ENCODE measurements at regions not wholly inside any gene's neighbourhood (a gene's known extent, or its start where the extent isn't known, plus 50 kb on each side); places are given as distances from the start of the nearest gene placed in this dataset.

- no peak for TF ChIP-seq CTCF (IDR thresholded peaks at IDR 0.05)
- TF ChIP-seq POLR2A (IDR thresholded peaks at IDR 0.05): no peak
Measured at GRCh38 chr15:47388299-47388698, 329.0 kb upstream of the SEMA6D start.

Measured in lower leg skin (tissue), 3 donors.